ENCODE measurements at regions not wholly inside any gene's neighbourhood (a gene's known extent, or its start where the extent isn't known, plus 50 kb on each side); places are given as distances from the start of the nearest gene placed in this dataset.

GRCh38 chr9:99614341-99614740 is 207.3 kb upstream of the NR4A3 start:
- H3K4me3 Mint-ChIP-seq: no peak overlapping the region
- TF ChIP-seq CTCF (IDR thresholded peaks at IDR 0.05): no peak
- Histone ChIP-seq H3K27me3 (ENCODE audit: control insufficient read depth in 1 of 2, insufficient read depth in 2 of 2, low read length in 2 of 2) (peaks cover 0 to 3% of the 10 kb centered on the region in 2 experiments), H3K9me3 (ENCODE audit: control insufficient read depth in 1 of 2, insufficient read depth in 1 of 2, low read length in 2 of 2) (peaks cover 0 to 4% of the 10 kb centered on the region in 2 experiments), H3K27ac (ENCODE audit: low read depth in 1 of 2, low read length in 2 of 2) (no peak overlapping the region), H3K4me1 (ENCODE audit: insufficient read depth, low read length) (no peaks in the 10 kb centered on the region), H3K36me3 (ENCODE audit: insufficient read depth, low read length) (no peaks in the 10 kb centered on the region), H3K4me3 (ENCODE audit: low read length) (no peak overlapping the region)
- H3K27me3 Mint-ChIP-seq: peaks cover 13% of the 10 kb centered on the region
- H3K27ac Mint-ChIP-seq: no peak overlapping the region
- intact Hi-C loops (cut with DNase I, micrococcal nuclease): no loop called here
- no peak for ATAC-seq (ENCODE audit: poor library complexity)
- POLR2A ChIA-PET: no interaction called here
- no peaks in the 10 kb centered on the region for H3K9me3 Mint-ChIP-seq
- no peak for DNase-seq
- H3K4me1 Mint-ChIP-seq (ENCODE audit: low read depth): no peaks in the 10 kb centered on the region
- H3K36me3 Mint-ChIP-seq (ENCODE audit: low read depth): no peaks in the 10 kb centered on the region
- CTCF ChIA-PET: no interaction called here

- POLR2A ChIA-PET: no interaction called here
These were observed 200.6 kb upstream of the NR4A3 start for GRCh38 chr9:99621040-99621439.

GRCh38 chr9:99622679-99623078 is 199.0 kb upstream of the NR4A3 start:
- Mint-ChIP-seq H3K36me3 (ENCODE audit: low read depth) (no peaks in the 10 kb centered on the region), H3K9me3 (no peaks in the 10 kb centered on the region), H3K27me3 (peaks cover 5% of the 10 kb centered on the region), H3K4me3 (no peak overlapping the region), H3K27ac (no peak overlapping the region), H3K4me1 (ENCODE audit: low read depth) (no peaks in the 10 kb centered on the region)
- CTCF ChIA-PET: no interaction called here
- TF ChIP-seq CTCF (IDR thresholded peaks at IDR 0.05): no peak
- DNase-seq: no peak
- H3K4me3 ChIP-seq (ENCODE audit: low read length): no peak overlapping the region
- no peak for ATAC-seq (ENCODE audit: poor library complexity)
- no peak overlapping the region for H3K27ac ChIP-seq (ENCODE audit: low read depth in 1 of 2, low read length in 2 of 2)
- intact Hi-C loops (cut with DNase I, micrococcal nuclease): no loop called here
- no peaks in the 10 kb centered on the region for H3K36me3 ChIP-seq (ENCODE audit: insufficient read depth, low read length)
- POLR2A ChIA-PET: no interaction called here
- H3K27me3 ChIP-seq (ENCODE audit: control insufficient read depth in 1 of 2, insufficient read depth in 2 of 2, low read length in 2 of 2): no peaks in the 10 kb centered on the region
- no peaks in the 10 kb centered on the region for H3K4me1 ChIP-seq (ENCODE audit: insufficient read depth, low read length)
- H3K9me3 ChIP-seq (ENCODE audit: control insufficient read depth in 1 of 2, insufficient read depth in 1 of 2, low read length in 2 of 2): no peaks in the 10 kb centered on the region

More at GRCh38 chr9:99621040-99621439, 200.6 kb upstream of the NR4A3 start:
- CTCF ChIA-PET: no interaction called here
- H3K4me1 ChIP-seq (ENCODE audit: insufficient read depth, low read length): no peaks in the 10 kb centered on the region
- H3K9me3 Mint-ChIP-seq: no peaks in the 10 kb centered on the region
- DNase-seq (no peak), ATAC-seq (ENCODE audit: poor library complexity) (no peak)
- no peak overlapping the region for H3K27ac ChIP-seq (ENCODE audit: low read depth in 1 of 2, low read length in 2 of 2)
- H3K9me3 ChIP-seq (ENCODE audit: control insufficient read depth in 1 of 2, insufficient read depth in 1 of 2, low read length in 2 of 2): no peaks in the 10 kb centered on the region
- no peak overlapping the region for H3K27ac Mint-ChIP-seq
- H3K27me3 ChIP-seq (ENCODE audit: control insufficient read depth in 1 of 2, insufficient read depth in 2 of 2, low read length in 2 of 2): no peaks in the 10 kb centered on the region
- H3K4me3 ChIP-seq (ENCODE audit: low read length): no peak overlapping the region
- no peaks in the 10 kb centered on the region for H3K36me3 Mint-ChIP-seq (ENCODE audit: low read depth)
- intact Hi-C loops (cut with DNase I, micrococcal nuclease): no loop called here
- H3K36me3 ChIP-seq (ENCODE audit: insufficient read depth, low read length): no peaks in the 10 kb centered on the region
- peaks cover 5% of the 10 kb centered on the region for H3K27me3 Mint-ChIP-seq
- no peak overlapping the region for H3K4me3 Mint-ChIP-seq
- TF ChIP-seq CTCF (IDR thresholded peaks at IDR 0.05): no peak
- no peaks in the 10 kb centered on the region for H3K4me1 Mint-ChIP-seq (ENCODE audit: low read depth)

All from CD4-positive, alpha-beta T cell (primary cell).